GM12872 (cell line): ENCODE measurements at regions not wholly inside any gene's neighbourhood (a gene's known extent, or its start where the extent isn't known, plus 50 kb on each side); places are given as distances from the start of the nearest gene placed in this dataset.

Source experiments
- CTCF ChIP-seq: IDR thresholded peaks from 3 replicates; pipeline ENCODE4 v1.5.1; 2011; ENCODE audit warnings: low read depth, mild to moderate bottlenecking, low read length, moderate library complexity; ENCODE audit not compliant: insufficient read depth

DNA sequence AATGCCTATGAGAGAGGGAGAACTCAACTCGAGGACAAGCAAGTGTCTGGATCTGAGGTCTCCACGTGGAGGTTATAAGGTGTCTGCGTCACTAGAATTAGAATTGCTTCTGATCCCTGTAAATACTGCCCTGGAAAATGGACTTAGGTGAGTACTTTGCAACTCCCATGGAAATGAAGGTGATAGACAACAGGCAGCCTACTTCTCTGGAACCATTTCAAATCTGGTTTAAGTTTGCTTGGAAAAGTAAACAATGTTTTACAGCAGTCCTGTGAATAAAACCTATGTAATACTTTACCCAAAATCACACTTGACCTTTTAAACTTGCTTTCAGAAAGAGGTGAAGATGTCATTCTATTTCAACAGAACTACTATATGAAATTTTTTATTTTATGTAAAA, 70.1 kb upstream of the TENT5A start:
- TF ChIP-seq CTCF = no peak

GRCh38 chr6:81821449-81821848, 69.0 kb upstream of the TENT5A start:
- no peak for TF ChIP-seq CTCF

- TF ChIP-seq CTCF = no peak
Measured at GRCh38 chr6:81820980-81821379, 68.5 kb upstream of the TENT5A start.

GRCh38 chr6:81820422-81820821, 67.9 kb upstream of the TENT5A start:
- no peak for TF ChIP-seq CTCF

- no peak for TF ChIP-seq CTCF
Measured at GRCh38 chr6:81819767-81820166, 67.3 kb upstream of the TENT5A start.

DNA sequence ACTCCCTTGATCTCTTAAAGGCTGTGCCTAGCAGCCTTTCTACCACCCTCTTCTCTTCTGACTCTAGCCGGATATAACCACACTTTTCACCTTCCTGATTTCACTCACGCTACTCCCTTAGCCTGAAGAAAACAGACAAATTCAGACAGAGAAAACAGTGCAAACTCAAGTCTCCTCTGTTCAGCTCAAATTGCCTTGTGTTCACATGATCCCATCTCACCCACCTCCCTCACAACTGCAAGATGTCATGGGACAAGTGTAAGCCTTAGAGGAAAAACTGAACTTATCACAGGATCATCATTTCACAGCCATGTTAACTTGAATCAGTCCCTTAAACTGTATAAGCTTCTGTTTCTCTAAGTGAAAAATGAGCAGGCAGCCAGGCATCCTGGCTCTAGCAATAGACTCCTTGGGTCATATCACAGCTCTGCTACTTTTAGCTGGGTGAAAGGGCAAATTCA, 66.5 kb upstream of the TENT5A start:
- TF ChIP-seq CTCF = no peak

- no peak for TF ChIP-seq CTCF
Measured at GRCh38 chr6:81816380-81816779, 63.9 kb upstream of the TENT5A start.

GRCh38 chr6:81814370-81815076, 62.0 kb upstream of the TENT5A start:
- TF ChIP-seq CTCF = no peak
